Liver (tissue), 8 donors: ENCODE measurements at regions not wholly inside any gene's neighbourhood (a gene's known extent, or its start where the extent isn't known, plus 50 kb on each side); places are given as distances from the start of the nearest gene placed in this dataset.

Experiments used
- DNase-seq: peaks from one replicate; pipeline ENCODE4 v3.0.0-alpha.2; 2017; ENCODE audit warnings: low spot score
- H3K27ac ChIP-seq, 2 donors: one replicate each; pipeline ENCODE4 v1.7.0; 2013; ENCODE audit warnings: inconsistent platforms in 2 of 2, low read length in 2 of 2, control low read depth in 1 of 2, low read depth in 1 of 2, mild to moderate bottlenecking in 1 of 2
- H3K27me3 ChIP-seq, 4 donors: one replicate each; pipeline versions ENCODE4 v1.6.1 to v1.7.0; 2013; ENCODE audit warnings: low read length in 3 of 4, inconsistent platforms in 1 of 4, mild to moderate bottlenecking in 1 of 4, moderate library complexity in 1 of 4; ENCODE audit not compliant: control insufficient read depth in 4 of 4, insufficient read depth in 4 of 4
- H3K36me3 ChIP-seq, 4 donors: one replicate each; pipeline versions ENCODE4 v1.6.1 to v1.7.0; 2013; ENCODE audit warnings: low read length in 3 of 4, mild to moderate bottlenecking in 3 of 4, low read depth in 1 of 4, moderate library complexity in 1 of 4; ENCODE audit not compliant: control insufficient read depth in 4 of 4, insufficient read depth in 3 of 4
- H3K4me1 ChIP-seq, 4 donors: one replicate each; pipeline versions ENCODE4 v1.6.1 to v1.7.0; 2013; ENCODE audit warnings: low read length in 3 of 4, mild to moderate bottlenecking in 3 of 4, moderate library complexity in 1 of 4; ENCODE audit not compliant: control insufficient read depth in 4 of 4, insufficient read depth in 4 of 4
- H3K4me3 ChIP-seq, 3 donors: one replicate each; pipeline versions ENCODE4 v1.6.1 to v1.7.0; 2013; ENCODE audit warnings: low read length in 3 of 3, control low read depth in 1 of 3, low read depth in 1 of 3, mild to moderate bottlenecking in 1 of 3
- H3K9ac ChIP-seq, 2 donors: one replicate each; pipeline ENCODE4 v1.7.0; 2013; ENCODE audit warnings: low read length in 2 of 2, mild to moderate bottlenecking in 2 of 2, moderate library complexity in 2 of 2, control low read depth in 1 of 2, low read depth in 1 of 2
- H3K9me3 ChIP-seq, 4 donors: one replicate each; pipeline versions ENCODE4 v1.6.1 to v1.7.0; 2013; ENCODE audit warnings: low read length in 3 of 4; ENCODE audit not compliant: control insufficient read depth in 4 of 4
- EGR1 ChIP-seq, 2 donors: IDR thresholded peaks; 2 replicates each; pipeline ENCODE4 v1.6.1; 2016 to 2018; ENCODE audit warnings: antibody characterized with exemption in 2 of 2, low read depth in 2 of 2
- FOXA2 ChIP-seq: IDR thresholded peaks from 2 replicates; pipeline ENCODE4 v1.6.1; 2016; ENCODE audit warnings: antibody characterized with exemption
- GABPA ChIP-seq, 2 donors: IDR thresholded peaks in 1 of 2; conservative IDR thresholded peaks in 1 of 2; 2 replicates each; pipeline ENCODE4 v1.6.1; 2016; ENCODE audit warnings: antibody characterized with exemption in 2 of 2, mild to moderate bottlenecking in 1 of 2, moderate library complexity in 1 of 2
- HNF4A ChIP-seq, 2 donors: conservative IDR thresholded peaks; 2 replicates each; pipeline ENCODE4 v1.6.1; 2016; ENCODE audit warnings: antibody characterized with exemption in 2 of 2, mild to moderate bottlenecking in 2 of 2
- HNF4G ChIP-seq: IDR thresholded peaks from 2 replicates; pipeline ENCODE4 v1.6.1; 2016; ENCODE audit warnings: antibody characterized with exemption
- JUND ChIP-seq, 2 donors: IDR thresholded peaks; 2 replicates each; pipeline ENCODE4 v1.6.1; 2016; ENCODE audit warnings: antibody characterized with exemption in 2 of 2
- MAX ChIP-seq: IDR thresholded peaks from 2 replicates; pipeline ENCODE4 v1.6.1; 2016; ENCODE audit warnings: antibody characterized with exemption
- NR2F2 ChIP-seq: IDR thresholded peaks from 2 replicates; pipeline ENCODE4 v1.6.1; 2016; ENCODE audit warnings: antibody characterized with exemption
- RAD21 ChIP-seq, 2 donors: IDR thresholded peaks; 2 replicates each; pipeline ENCODE4 v1.6.1; 2016; ENCODE audit warnings: antibody characterized with exemption in 2 of 2, mild to moderate bottlenecking in 2 of 2
- RXRA ChIP-seq, 2 donors: IDR thresholded peaks; 2 replicates each; pipeline ENCODE4 v1.6.1; 2017 to 2018; ENCODE audit warnings: antibody characterized with exemption in 2 of 2, mild to moderate bottlenecking in 1 of 2
- SP1 ChIP-seq: IDR thresholded peaks from 2 replicates; pipeline ENCODE4 v1.6.1; 2018; ENCODE audit warnings: antibody characterized with exemption, mild to moderate bottlenecking
- TAF1 ChIP-seq: conservative IDR thresholded peaks from 2 replicates; pipeline ENCODE4 v1.6.1; 2016; ENCODE audit warnings: antibody characterized with exemption, mild to moderate bottlenecking
- YY1 ChIP-seq: IDR thresholded peaks from 2 replicates; pipeline ENCODE4 v1.6.1; 2016; ENCODE audit warnings: antibody characterized with exemption, mild to moderate bottlenecking
- ZBTB33 ChIP-seq: IDR thresholded peaks from 2 replicates; pipeline ENCODE4 v1.6.1; 2016; ENCODE audit warnings: antibody characterized with exemption
- WGBS: extraction: QIAGEN DNeasy Blood & Tissue Kit; methylation state at CpG from one replicate; pipeline ENCODE4 v1.1.7; 2013; 5-methylcytosine and 5-hydroxymethylcytosine counted together
- TF ChIP-seq, protein P1 (sequence below): IDR thresholded peaks from 2 replicates; pipeline ENCODE4 v1.6.1; 2016; ENCODE audit warnings: antibody characterized with exemption
- TF ChIP-seq, protein P2 (sequence below): fragments of 150-350 bp; IDR thresholded peaks from 2 replicates; pipeline ENCODE4 v1.5.1; 2017; ENCODE audit warnings: improper control_type of control experiment, low read depth, low read length; ENCODE audit not compliant: missing input control
- donor health status: healthy.
- donor health status: healthy.
- donor health status: healthy.
- donor health status: healthy.
- donor health status: healthy.

- no peak for TF ChIP-seq FOXA2
- TF ChIP-seq MAX: no peak
- TF ChIP-seq SP1: no peak
- no peak for TF ChIP-seq GABPA (IDR thresholded peaks at IDR 0.05 in 1 of 2, conservative IDR thresholded peaks at IDR 0.05 in 1 of 2)
- no peak for TF ChIP-seq HNF4A (conservative IDR thresholded peaks at IDR 0.05)
- TF ChIP-seq NR2F2: no peak
- no peak for TF ChIP-seq HNF4G
- no peak for TF ChIP-seq TAF1
- no peak for TF ChIP-seq EGR1 (IDR thresholded peaks at IDR 0.05; ENCODE audit: low read depth in 2 of 2)
- TF ChIP-seq YY1: no peak
- TF ChIP-seq, protein P1, sequence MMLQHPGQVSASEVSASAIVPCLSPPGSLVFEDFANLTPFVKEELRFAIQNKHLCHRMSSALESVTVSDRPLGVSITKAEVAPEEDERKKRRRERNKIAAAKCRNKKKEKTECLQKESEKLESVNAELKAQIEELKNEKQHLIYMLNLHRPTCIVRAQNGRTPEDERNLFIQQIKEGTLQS: no peak
- no peak for TF ChIP-seq RAD21 (IDR thresholded peaks at IDR 0.05)
- no peak for TF ChIP-seq JUND (IDR thresholded peaks at IDR 0.05)
- TF ChIP-seq RXRA (IDR thresholded peaks at IDR 0.05): no peak
- TF ChIP-seq, protein P2, sequence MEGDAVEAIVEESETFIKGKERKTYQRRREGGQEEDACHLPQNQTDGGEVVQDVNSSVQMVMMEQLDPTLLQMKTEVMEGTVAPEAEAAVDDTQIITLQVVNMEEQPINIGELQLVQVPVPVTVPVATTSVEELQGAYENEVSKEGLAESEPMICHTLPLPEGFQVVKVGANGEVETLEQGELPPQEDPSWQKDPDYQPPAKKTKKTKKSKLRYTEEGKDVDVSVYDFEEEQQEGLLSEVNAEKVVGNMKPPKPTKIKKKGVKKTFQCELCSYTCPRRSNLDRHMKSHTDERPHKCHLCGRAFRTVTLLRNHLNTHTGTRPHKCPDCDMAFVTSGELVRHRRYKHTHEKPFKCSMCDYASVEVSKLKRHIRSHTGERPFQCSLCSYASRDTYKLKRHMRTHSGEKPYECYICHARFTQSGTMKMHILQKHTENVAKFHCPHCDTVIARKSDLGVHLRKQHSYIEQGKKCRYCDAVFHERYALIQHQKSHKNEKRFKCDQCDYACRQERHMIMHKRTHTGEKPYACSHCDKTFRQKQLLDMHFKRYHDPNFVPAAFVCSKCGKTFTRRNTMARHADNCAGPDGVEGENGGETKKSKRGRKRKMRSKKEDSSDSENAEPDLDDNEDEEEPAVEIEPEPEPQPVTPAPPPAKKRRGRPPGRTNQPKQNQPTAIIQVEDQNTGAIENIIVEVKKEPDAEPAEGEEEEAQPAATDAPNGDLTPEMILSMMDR: no peak
- TF ChIP-seq ZBTB33: no peak
- Histone ChIP-seq H3K9me3 (no peaks in the 10 kb centered on the region), H3K27me3 (no peaks in the 10 kb centered on the region), H3K36me3 (no peaks in the 10 kb centered on the region), H3K9ac (no peak overlapping the region), H3K4me1 (no peaks in the 10 kb centered on the region), H3K4me3 (no peak overlapping the region), H3K27ac (no peak overlapping the region)
- 47% methylated on average over 3 of the region's 3 CpGs for WGBS
- DNase-seq: no peak
These were observed 271.4 kb downstream of the DCDC2C start for GRCh38 chr2:3974765-3975164.

DNA sequence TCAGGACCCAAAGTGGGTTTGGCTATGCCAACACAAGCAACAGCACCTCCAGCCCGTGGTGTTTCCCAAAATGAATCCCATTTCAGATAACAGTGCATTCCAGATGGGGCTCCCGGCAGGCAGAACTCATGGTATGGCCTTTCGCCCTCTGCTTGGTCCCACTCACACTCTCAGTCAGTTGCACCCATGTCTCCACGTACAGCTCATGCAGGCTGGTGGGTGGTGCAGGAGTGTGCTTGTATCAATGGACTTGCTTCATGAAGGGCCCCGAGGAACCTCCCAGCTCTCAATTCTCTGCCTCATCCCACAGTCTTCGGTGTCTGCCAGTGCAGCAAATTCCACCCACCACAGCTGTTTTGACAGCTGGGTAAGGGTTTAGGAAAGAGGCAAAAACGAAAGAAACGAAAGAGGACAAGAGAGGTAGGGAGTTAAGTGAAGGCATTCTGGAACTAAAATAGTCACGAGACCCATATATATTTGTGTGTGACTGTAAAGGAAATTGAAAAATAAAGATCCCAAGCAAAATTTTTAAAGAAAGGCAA lies 278.1 kb downstream of the DCDC2C start:
- Histone ChIP-seq H3K4me3 (no peak overlapping the region), H3K27ac (no peak overlapping the region), H3K27me3 (peaks cover 0 to 3% (median 0%) of the 10 kb centered on the region in 4 donors), H3K4me1 (no peaks in the 10 kb centered on the region), H3K9me3 (no peaks in the 10 kb centered on the region), H3K9ac (no peak overlapping the region), H3K36me3 (no peaks in the 10 kb centered on the region)
- DNase-seq: no peak
- no peak for TF ChIP-seq JUND (IDR thresholded peaks at IDR 0.05)
- TF ChIP-seq TAF1: no peak
- no peak for TF ChIP-seq YY1
- 75% methylated on average over 9 of the region's 9 CpGs for WGBS
